Transverse colon (tissue), 4 donors: ENCODE measurements at regions not wholly inside any gene's neighbourhood (a gene's known extent, or its start where the extent isn't known, plus 50 kb on each side); places are given as distances from the start of the nearest gene placed in this dataset.

Experiments used
- CTCF ChIP-seq, 5 experiments: fragments of 200-600 bp in 3 of 5; fragments of 450-650 bp in 2 of 5; sonication (generic) in 3 of 5; IDR thresholded peaks; 1 replicate in 2 of 5; 2 replicates in 3 of 5; pipeline ENCODE4 v1.5.1; 2016 to 2017; ENCODE audit warnings: antibody characterized with exemption in 5 of 5, inconsistent platforms in 3 of 5, mild to moderate bottlenecking in 2 of 5, moderate library complexity in 1 of 5
- EP300 ChIP-seq: sonication (generic); formaldehyde crosslinking; IDR thresholded peaks from one replicate; pipeline ENCODE4 v1.6.1; 2017; ENCODE audit warnings: antibody characterized with exemption, low read depth
- POLR2A ChIP-seq: fragments of 450-650 bp; IDR thresholded peaks from one replicate; pipeline ENCODE4 v1.6.1; 2016; ENCODE audit warnings: antibody characterized with exemption, mild to moderate bottlenecking, moderate library complexity
- POLR2AphosphoS5 ChIP-seq, 3 donors: sonication (generic); formaldehyde crosslinking; IDR thresholded peaks; one replicate each; pipeline ENCODE4 v1.6.1; 2016; ENCODE audit warnings: antibody characterized with exemption in 3 of 3

GRCh38 chr10:124226271-124227054, 133.1 kb upstream of the CHST15 start:
- no peak for TF ChIP-seq CTCF (IDR thresholded peaks at IDR 0.05)
- no peak for TF ChIP-seq POLR2A
- no peak for TF ChIP-seq EP300
- TF ChIP-seq POLR2AphosphoS5 (IDR thresholded peaks at IDR 0.05) = no peak
